ENCODE measurements at regions not wholly inside any gene's neighbourhood (a gene's known extent, or its start where the extent isn't known, plus 50 kb on each side); places are given as distances from the start of the nearest gene placed in this dataset.

GRCh38 chr12:28868414-28868813 is 280.7 kb upstream of the FAR2 start:
- Histone ChIP-seq H3K36me3 (ENCODE audit: insufficient read depth, low read length) (no peaks in the 10 kb centered on the region), H2AFZ (ENCODE audit: low read depth, low read length) (no peak overlapping the region), H3K79me2 (replicated peaks; ENCODE audit: insufficient read depth, low read length) (no peaks in the 10 kb centered on the region), H3K9me3 (ENCODE audit: low read length) (no peaks in the 10 kb centered on the region), H3K9me2 (ENCODE audit: insufficient read depth, low read length) (no peaks in the 10 kb centered on the region), H3F3A (ENCODE audit: insufficient read depth, low read length, poor library complexity, severe bottlenecking) (no peaks in the 10 kb centered on the region), H3K27me3 (ENCODE audit: insufficient read depth, low read depth, low read length) (no peaks in the 10 kb centered on the region), H3K27ac (ENCODE audit: low read length) (no peak overlapping the region), H3K9ac (ENCODE audit: low read length) (no peak overlapping the region), H4K20me1 (ENCODE audit: insufficient read depth) (no peaks in the 10 kb centered on the region), H3K4me3 (ENCODE audit: low read length) (no peak overlapping the region), H3K4me2 (ENCODE audit: low read length) (no peak overlapping the region)
- TF ChIP-seq RAD21 (conservative IDR thresholded peaks at IDR 0.05) (no peak), EZH2 (IDR thresholded peaks at IDR 0.05; ENCODE audit: borderline replicate concordance, insufficient read depth, low read length, poor library complexity, severe bottlenecking) (no peak), EP300 (conservative IDR thresholded peaks at IDR 0.05; ENCODE audit: poor library complexity, severe bottlenecking) (no peak), MXI1 (conservative IDR thresholded peaks at IDR 0.05; ENCODE audit: poor library complexity, severe bottlenecking) (no peak)

- no peak overlapping the region for H3K4me2 ChIP-seq (ENCODE audit: low read length)
Measured at GRCh38 chr12:28869197-28869596, 279.9 kb upstream of the FAR2 start.

More at GRCh38 chr12:28869197-28869596, 279.9 kb upstream of the FAR2 start:
- Histone ChIP-seq H4K20me1 (ENCODE audit: insufficient read depth) (no peaks in the 10 kb centered on the region), H3K9ac (ENCODE audit: low read length) (no peak overlapping the region), H3K79me2 (replicated peaks; ENCODE audit: insufficient read depth, low read length) (no peaks in the 10 kb centered on the region), H3F3A (ENCODE audit: insufficient read depth, low read length, poor library complexity, severe bottlenecking) (no peaks in the 10 kb centered on the region), H3K36me3 (ENCODE audit: insufficient read depth, low read length) (no peaks in the 10 kb centered on the region), H3K27me3 (ENCODE audit: insufficient read depth, low read depth, low read length) (no peaks in the 10 kb centered on the region), H3K27ac (ENCODE audit: low read length) (no peak overlapping the region), H2AFZ (ENCODE audit: low read depth, low read length) (no peak overlapping the region), H3K4me3 (ENCODE audit: low read length) (no peak overlapping the region), H3K9me3 (ENCODE audit: low read length) (no peaks in the 10 kb centered on the region), H3K9me2 (ENCODE audit: insufficient read depth, low read length) (no peaks in the 10 kb centered on the region)
- no peak for TF ChIP-seq RAD21 (conservative IDR thresholded peaks at IDR 0.05)
- no peak for TF ChIP-seq SMC3 (conservative IDR thresholded peaks at IDR 0.05; ENCODE audit: poor library complexity)
- no peak for TF ChIP-seq REST (IDR thresholded peaks at IDR 0.05; ENCODE audit: borderline replicate concordance)
- no peak for TF ChIP-seq MXI1 (conservative IDR thresholded peaks at IDR 0.05; ENCODE audit: poor library complexity, severe bottlenecking)
- no peak for TF ChIP-seq EP300 (conservative IDR thresholded peaks at IDR 0.05; ENCODE audit: poor library complexity, severe bottlenecking)
- TF ChIP-seq EZH2 (IDR thresholded peaks at IDR 0.05; ENCODE audit: borderline replicate concordance, insufficient read depth, low read length, poor library complexity, severe bottlenecking), result no peak
- no peak for TF ChIP-seq POLR2AphosphoS5 (IDR thresholded peaks at IDR 0.05)
- TF ChIP-seq TAF1 (IDR thresholded peaks at IDR 0.05; ENCODE audit: low read depth), result no peak
- TF ChIP-seq CTCF (IDR thresholded peaks at IDR 0.05; ENCODE audit: poor library complexity, severe bottlenecking), result no peak
